CD4-positive, alpha-beta T cell (primary cell): ENCODE measurements at regions not wholly inside any gene's neighbourhood (a gene's known extent, or its start where the extent isn't known, plus 50 kb on each side); places are given as distances from the start of the nearest gene placed in this dataset.
A peak's percentile ranks its signal among the peaks of the same experiment; 100 is the strongest.

ENCODE experiments used
- ATAC-seq: fragments of 200-7000 bp; cut with Tn5 transposase; one replicate; pipeline ENCODE4 v1.10.0; 2022; ENCODE audit warnings: mild to moderate bottlenecking; ENCODE audit not compliant: poor library complexity
- CTCF ChIA-PET: fragments of 350-600 bp; sonication (Branson Sonifier 250); formaldehyde crosslinking; loops from one replicate; lab custom pipeline; 2021; ENCODE audit warnings: antibody characterized with exemption, inconsistent platforms; lab: Charles Lee
- POLR2A ChIA-PET: fragments of 350-600 bp; sonication (Branson Sonifier 250); formaldehyde crosslinking; loops from one replicate; lab custom pipeline; 2021; ENCODE audit warnings: antibody characterized with exemption, inconsistent platforms; lab: Charles Lee
- DNase-seq, 14 experiments: peaks; one replicate each; pipeline ENCODE4 v3.0.0-alpha.2; 2013 to 2020; ENCODE audit warnings: mixed read lengths in 2 of 14
- H3K27ac ChIP-seq, 2 donors: one replicate each; pipeline versions ENCODE4 v1.5.1 to v1.7.0; 2013; ENCODE audit warnings: low read length in 2 of 2, low read depth in 1 of 2, mild to moderate bottlenecking in 1 of 2
- H3K27me3 ChIP-seq, 2 experiments: 1 replicate in 1 of 2; 2 replicates in 1 of 2; pipeline versions ENCODE4 v1.6.1 to v1.7.0; 2013; ENCODE audit warnings: low read length in 2 of 2, control low read depth in 1 of 2, mild to moderate bottlenecking in 1 of 2, moderate library complexity in 1 of 2; ENCODE audit not compliant: insufficient read depth in 2 of 2, control insufficient read depth in 1 of 2
- H3K36me3 ChIP-seq: one replicate; pipeline ENCODE4 v1.6.1; 2013; ENCODE audit warnings: low read length, control low read depth; ENCODE audit not compliant: insufficient read depth
- H3K4me1 ChIP-seq: one replicate; pipeline ENCODE4 v1.6.1; 2013; ENCODE audit warnings: low read length, control low read depth; ENCODE audit not compliant: insufficient read depth
- H3K4me3 ChIP-seq: one replicate; pipeline ENCODE4 v1.5.1; 2013; ENCODE audit warnings: mild to moderate bottlenecking, low read length, moderate library complexity
- H3K9me3 ChIP-seq, 2 experiments: 1 replicate in 1 of 2; 2 replicates in 1 of 2; pipeline versions ENCODE4 v1.6.1 to v1.7.0; 2013; ENCODE audit warnings: low read length in 2 of 2, mild to moderate bottlenecking in 2 of 2, control low read depth in 1 of 2, moderate library complexity in 1 of 2; ENCODE audit not compliant: control insufficient read depth in 1 of 2, insufficient read depth in 1 of 2
- H3K27ac Mint-ChIP-seq: one replicate; pipeline ENCODE4 v1.8.0; 2020; ENCODE audit warnings: mixed read lengths
- H3K27me3 Mint-ChIP-seq: one replicate; pipeline ENCODE4 v1.8.0; 2021; ENCODE audit warnings: mixed read lengths
- H3K36me3 Mint-ChIP-seq: one replicate; pipeline ENCODE4 v1.8.0; 2021; ENCODE audit warnings: low read depth, mixed read lengths
- H3K4me1 Mint-ChIP-seq: one replicate; pipeline ENCODE4 v1.8.0; 2021; ENCODE audit warnings: low read depth, mixed read lengths
- H3K4me3 Mint-ChIP-seq: one replicate; pipeline ENCODE4 v1.8.0; 2020; ENCODE audit warnings: mild to moderate bottlenecking, mixed read lengths
- H3K9me3 Mint-ChIP-seq: one replicate; pipeline ENCODE4 v1.8.0; 2020; ENCODE audit warnings: mixed read lengths
- intact Hi-C, 2 experiments: fragments of 100-400 bp; cut with DNase I in 1 of 2; cut with micrococcal nuclease in 1 of 2; formaldehyde crosslinking; loops; one replicate each; pipeline versions ENCODE4 v1.15.1 to v1.9.0; 2023 to 2025; cut with DNase I, micrococcal nuclease
- TF ChIP-seq, protein P1 (sequence below): fragments of 200-600 bp; IDR thresholded peaks from one replicate; pipeline ENCODE4 v1.8.0; 2022; ENCODE audit warnings: antibody characterized with exemption, mild to moderate bottlenecking

DNA sequence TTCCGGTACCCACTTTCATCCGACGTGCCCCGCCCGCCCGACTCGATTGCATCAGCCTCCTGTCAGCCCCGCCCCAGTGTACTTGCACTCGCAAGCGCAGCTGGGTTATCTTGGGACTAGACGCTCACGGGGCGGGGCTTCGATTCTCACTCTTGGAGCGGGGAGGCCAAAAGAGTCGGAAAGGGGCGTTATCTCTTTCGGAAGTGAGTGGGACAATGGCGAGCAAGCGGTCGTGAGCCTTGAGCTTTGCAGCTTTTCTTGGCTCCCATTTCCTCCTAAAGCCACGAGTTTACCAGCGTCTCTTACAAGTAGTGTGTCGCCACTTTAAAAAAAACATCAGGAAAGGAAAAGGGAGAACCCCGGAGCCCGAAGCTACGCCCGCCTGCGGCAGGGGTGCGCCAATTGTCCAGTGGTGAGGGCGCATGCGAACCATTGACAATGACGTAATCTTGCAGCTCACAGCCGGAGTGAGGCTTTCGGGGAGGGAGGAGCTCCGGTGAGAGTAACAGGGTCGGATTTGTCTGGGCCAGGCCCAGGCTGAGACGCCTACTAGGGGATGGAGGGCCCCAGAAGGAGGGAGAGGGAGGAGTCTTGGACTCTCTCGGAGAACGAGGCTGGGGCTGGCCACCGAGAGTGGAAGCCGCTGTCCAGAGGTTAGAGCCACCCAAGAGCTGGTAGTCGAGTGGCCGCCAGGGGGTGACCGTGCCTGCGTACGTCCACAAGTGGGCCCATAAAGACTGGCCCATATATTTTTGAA is 109.5 kb downstream of the GNL3L start:
- Histone ChIP-seq H3K9me3 (no peaks in the 10 kb centered on the region), H3K4me3 (peak overlapping the region; percentile 60), H3K27me3 (no peaks in the 10 kb centered on the region), H3K36me3 (no peaks in the 10 kb centered on the region), H3K4me1 (peaks cover 14% of the 10 kb centered on the region), H3K27ac (peak overlapping the region; percentile 93 to 95)
- ChIA-PET POLR2A (interaction anchor here (0.7 to 2.3 kb wide), 23 partner anchors 8 to 1705 kb away, joined by 3 to 47 read pairs (median 6); partner anchors contain the start of genes APEX2, FAM120C, GNL3L and MAGED2), CTCF (interaction anchor here (0.8 to 1.9 kb wide), 3 partner anchors 168 to 361 kb away, joined by 3 to 6 read pairs (median 3); partner anchors contain the start of genes APEX2 and MAGED2)
- intact Hi-C loops = loop anchor here (1.0 to 10.0 kb wide), 10 partner anchors 107 to 1075 kb away; partner anchors contain the start of genes MAGED2 (in 2 of the 2), APEX2 (in 1 of the 2), FAM120C (in 1 of the 2) and GNL3L (in 1 of the 2)
- Mint-ChIP-seq H3K9me3 (peaks cover 5% of the 10 kb centered on the region), H3K27me3 (no peaks in the 10 kb centered on the region), H3K27ac (peak overlapping the region; percentile 98), H3K36me3 (no peaks in the 10 kb centered on the region), H3K4me1 (peaks cover 14% of the 10 kb centered on the region), H3K4me3 (peak overlapping the region; percentile 94)
- DNase-seq (peak; percentile 82 to 96 (median 90)), ATAC-seq (peak; percentile 88)
- TF ChIP-seq, protein P1, sequence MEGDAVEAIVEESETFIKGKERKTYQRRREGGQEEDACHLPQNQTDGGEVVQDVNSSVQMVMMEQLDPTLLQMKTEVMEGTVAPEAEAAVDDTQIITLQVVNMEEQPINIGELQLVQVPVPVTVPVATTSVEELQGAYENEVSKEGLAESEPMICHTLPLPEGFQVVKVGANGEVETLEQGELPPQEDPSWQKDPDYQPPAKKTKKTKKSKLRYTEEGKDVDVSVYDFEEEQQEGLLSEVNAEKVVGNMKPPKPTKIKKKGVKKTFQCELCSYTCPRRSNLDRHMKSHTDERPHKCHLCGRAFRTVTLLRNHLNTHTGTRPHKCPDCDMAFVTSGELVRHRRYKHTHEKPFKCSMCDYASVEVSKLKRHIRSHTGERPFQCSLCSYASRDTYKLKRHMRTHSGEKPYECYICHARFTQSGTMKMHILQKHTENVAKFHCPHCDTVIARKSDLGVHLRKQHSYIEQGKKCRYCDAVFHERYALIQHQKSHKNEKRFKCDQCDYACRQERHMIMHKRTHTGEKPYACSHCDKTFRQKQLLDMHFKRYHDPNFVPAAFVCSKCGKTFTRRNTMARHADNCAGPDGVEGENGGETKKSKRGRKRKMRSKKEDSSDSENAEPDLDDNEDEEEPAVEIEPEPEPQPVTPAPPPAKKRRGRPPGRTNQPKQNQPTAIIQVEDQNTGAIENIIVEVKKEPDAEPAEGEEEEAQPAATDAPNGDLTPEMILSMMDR = peak; percentile 47

DNA sequence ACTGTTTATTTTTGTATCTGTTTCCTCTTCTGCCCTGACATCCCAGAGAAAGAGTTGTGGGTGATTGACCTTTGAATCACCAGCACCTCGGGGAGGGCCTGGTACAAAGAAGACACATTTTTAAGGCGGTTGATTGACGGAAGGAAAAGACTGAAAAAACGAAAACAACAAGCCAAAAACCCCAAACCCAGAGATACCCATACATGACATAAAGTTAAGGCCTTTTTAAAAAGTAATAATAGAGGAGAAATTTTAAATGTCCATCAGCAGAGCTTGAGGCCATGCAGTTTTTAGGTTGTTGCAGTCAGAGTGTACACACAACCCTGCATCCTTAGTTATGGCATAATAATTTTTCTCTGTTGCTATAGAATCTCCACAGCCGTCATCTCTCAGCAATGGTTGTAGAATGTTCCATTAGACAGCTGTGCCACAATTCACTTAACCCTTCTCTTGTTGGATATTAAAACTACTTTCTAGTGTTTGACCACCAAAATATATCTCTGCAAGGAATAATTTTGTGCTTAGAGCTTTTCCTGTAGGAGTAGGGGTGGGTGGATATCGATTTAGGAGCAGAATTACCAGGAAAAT is 110.2 kb downstream of the GNL3L start:
- H3K4me3 Mint-ChIP-seq = peak overlapping the region; percentile 94

DNA sequence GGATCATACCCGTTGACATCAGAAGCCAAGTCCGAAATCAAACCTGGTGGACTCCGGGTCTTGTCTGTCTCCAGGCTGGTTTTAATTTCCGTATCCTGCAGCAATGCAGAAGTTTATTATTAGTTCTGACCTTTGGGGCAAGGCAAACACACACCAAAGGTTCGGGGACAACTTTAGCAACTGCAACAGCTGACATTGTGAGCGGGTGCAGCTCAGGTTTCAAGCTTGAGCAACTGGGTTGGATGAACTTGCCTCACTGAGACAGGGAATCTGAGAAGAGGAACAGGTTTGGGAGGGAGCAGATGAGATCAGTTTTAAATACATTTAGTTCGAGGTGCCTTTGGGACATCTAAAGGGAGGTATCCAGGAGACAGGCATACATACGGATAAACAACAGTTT is 110.7 kb downstream of the GNL3L start:
- H3K27ac ChIP-seq = no peak overlapping the region
- DNase-seq (peak in 1 of 14 experiments; percentile 1), ATAC-seq (no peak)
- TF ChIP-seq, protein P1 = no peak
- H3K36me3 ChIP-seq = no peaks in the 10 kb centered on the region
- Mint-ChIP-seq H3K4me1 (peaks cover 14% of the 10 kb centered on the region), H3K4me3 (no peak overlapping the region), H3K9me3 (no peaks in the 10 kb centered on the region), H3K27ac (peak overlapping the region; percentile 98), H3K27me3 (no peaks in the 10 kb centered on the region), H3K36me3 (no peaks in the 10 kb centered on the region)
- POLR2A ChIA-PET = interaction anchor here (0.9 to 2.3 kb wide), 7 partner anchors 111 to 957 kb away, joined by 3 to 47 read pairs (median 11); partner anchors contain the start of genes FAM120C, GNL3L and TSR2
- H3K9me3 ChIP-seq = no peaks in the 10 kb centered on the region
- peaks cover 14% of the 10 kb centered on the region for H3K4me1 ChIP-seq
- intact Hi-C loops = loop anchor here in 1 of 2 experiments (5.0 to 10.0 kb wide), 3 partner anchors 147 to 1074 kb away; partner anchors contain the start of genes FAM120C and RRAGB
- H3K27me3 ChIP-seq = no peaks in the 10 kb centered on the region
- CTCF ChIA-PET = interaction anchor here (1.9 kb wide), 1 partner anchor 359 kb away, joined by 6 read pairs; the partner anchor contains the start of gene APEX2
- H3K4me3 ChIP-seq = no peak overlapping the region

More for the DNA sequence above, 110.2 kb downstream of the GNL3L start:
- CTCF ChIA-PET = interaction anchor here (0.8 to 1.9 kb wide), 3 partner anchors 167 to 360 kb away, joined by 3 to 6 read pairs (median 3); partner anchors contain the start of genes APEX2 and MAGED2
- H3K27ac Mint-ChIP-seq = peak overlapping the region; percentile 98
- Histone ChIP-seq H3K4me1 (peaks cover 14% of the 10 kb centered on the region), H3K4me3 (peak overlapping the region; percentile 60), H3K36me3 (no peaks in the 10 kb centered on the region), H3K27ac (peak overlapping the region; percentile 93 to 95), H3K9me3 (no peaks in the 10 kb centered on the region), H3K27me3 (no peaks in the 10 kb centered on the region)
- intact Hi-C loops = loop anchor here in 1 of 2 experiments (5.0 to 10.0 kb wide), 3 partner anchors 147 to 1075 kb away; partner anchors contain the start of genes FAM120C and RRAGB
- DNase-seq (no peak), ATAC-seq (no peak)
- TF ChIP-seq, protein P1 = no peak
- no peaks in the 10 kb centered on the region for H3K27me3 Mint-ChIP-seq
- POLR2A ChIA-PET = interaction anchor here (0.7 to 2.3 kb wide), 20 partner anchors 9 to 1558 kb away, joined by 3 to 47 read pairs (median 6); partner anchors contain the start of genes APEX2, FAM120C, GNL3L and MAGED2
- H3K9me3 Mint-ChIP-seq = peaks cover 2% of the 10 kb centered on the region
- no peaks in the 10 kb centered on the region for H3K36me3 Mint-ChIP-seq
- H3K4me1 Mint-ChIP-seq = peaks cover 14% of the 10 kb centered on the region
